ENCODE measurements at regions not wholly inside any gene's neighbourhood (a gene's known extent, or its start where the extent isn't known, plus 50 kb on each side); places are given as distances from the start of the nearest gene placed in this dataset.

GRCh38 chrX:44667771-44668170 is 125.1 kb upstream of the FUNDC1 start:
- TF ChIP-seq POLR2A (IDR thresholded peaks at IDR 0.05) (no peak), CTCF (IDR thresholded peaks at IDR 0.05) (no peak)
